Peyer's patch (tissue), 4 donors: ENCODE measurements at regions not wholly inside any gene's neighbourhood (a gene's known extent, or its start where the extent isn't known, plus 50 kb on each side); places are given as distances from the start of the nearest gene placed in this dataset.

Experiments
- CTCF ChIP-seq, 6 experiments: fragments of 450-650 bp in 4 of 6; fragments of 200-600 bp in 2 of 6; sonication (generic) in 1 of 6; IDR thresholded peaks; one replicate each; pipeline ENCODE4 v1.5.1; 2017 to 2019; ENCODE audit warnings: antibody characterized with exemption in 6 of 6, mild to moderate bottlenecking in 3 of 6, moderate library complexity in 1 of 6
- POLR2A ChIP-seq, 2 donors: fragments of 450-650 bp; IDR thresholded peaks; one replicate each; pipeline ENCODE4 v1.5.1; 2017; ENCODE audit warnings: antibody characterized with exemption in 2 of 2, mild to moderate bottlenecking in 2 of 2, moderate library complexity in 2 of 2

GRCh38 chr10:56973766-56974165 lies 612.7 kb upstream of the ZWINT start:
- TF ChIP-seq POLR2A (IDR thresholded peaks at IDR 0.05) (no peak), CTCF (IDR thresholded peaks at IDR 0.05) (no peak)
